ENCODE measurements at regions not wholly inside any gene's neighbourhood (a gene's known extent, or its start where the extent isn't known, plus 50 kb on each side); places are given as distances from the start of the nearest gene placed in this dataset.

- FAIRE-seq = no peak
- H3K4me2 ChIP-seq (ENCODE audit: insufficient read depth, low read length) = no peak overlapping the region
- no peak for TF ChIP-seq ZEB2 (IDR thresholded peaks at IDR 0.05)
- TF ChIP-seq ETV1 (tag; conservative IDR thresholded peaks at IDR 0.05; ENCODE audit: low read depth) = no peak
- TF ChIP-seq FOXA3 (CRISPR knock-in tag; conservative IDR thresholded peaks at IDR 0.05 in 1 of 2, IDR thresholded peaks at IDR 0.05 in 1 of 2) = no peak
- TF ChIP-seq SMARCE1 (IDR thresholded peaks at IDR 0.05) = no peak
- no peak for TF ChIP-seq ASH1L (IDR thresholded peaks at IDR 0.05; ENCODE audit: borderline replicate concordance, low read depth, partially characterized antibody)
- no peak for TF ChIP-seq EP400 (IDR thresholded peaks at IDR 0.05)
- TF ChIP-seq CSDE1 (IDR thresholded peaks at IDR 0.05) = no peak
- TF ChIP-seq HDAC8 (tag; IDR thresholded peaks at IDR 0.05) = no peak
- TF ChIP-seq ZNF592 (IDR thresholded peaks at IDR 0.05) = no peak
- no peak for TF ChIP-seq PRPF4 (IDR thresholded peaks at IDR 0.05; ENCODE audit: insufficient read depth, low read depth, low read length, poor library complexity, severe bottlenecking)
- TF ChIP-seq ZNF740 (CRISPR knock-in tag; IDR thresholded peaks at IDR 0.05) = no peak
- no peak for TF ChIP-seq ZNF740 (tag; IDR thresholded peaks at IDR 0.05)
- no peak for TF ChIP-seq SP2 (IDR thresholded peaks at IDR 0.05; ENCODE audit: extremely low read depth, low read depth, low read length, poor library complexity, severe bottlenecking)
- TF ChIP-seq ZNF224 (CRISPR knock-in tag; IDR thresholded peaks at IDR 0.05) = no peak
- TF ChIP-seq NCOA1 (IDR thresholded peaks at IDR 0.05; ENCODE audit: low read depth) = no peak
- no peak for TF ChIP-seq ZNF124 (CRISPR knock-in tag; IDR thresholded peaks at IDR 0.05)
- no peak for TF ChIP-seq SREBF2 (CRISPR knock-in tag; IDR thresholded peaks at IDR 0.05)
These were observed 196.3 kb downstream of the CSNK1G3 start for GRCh38 chr5:123708074-123708806.

More at GRCh38 chr5:123708074-123708806, 196.3 kb downstream of the CSNK1G3 start:
- no peaks in the 10 kb centered on the region for H3K9me3 ChIP-seq (replicated peaks; ENCODE audit: control insufficient read depth, insufficient read depth, low read depth, low read length)
- WGBS (ENCODE audit: insufficient coverage, low coverage, missing lambda C conversion rate) = 2% methylated on average over 3 of the region's 3 CpGs
- no peak overlapping the region for H3K27ac ChIP-seq (ENCODE audit: extremely low read depth, low read depth, low read length)
- ChIA-PET POLR2A (no interaction called here), CTCF (ENCODE audit: low intra/inter-chr PET ratio) (no interaction called here)
- H3K4me1 ChIP-seq (replicated peaks in 1 of 2; ENCODE audit: control insufficient read depth in 2 of 2, insufficient read depth in 2 of 2, low read length in 2 of 2) = no peaks in the 10 kb centered on the region
- no peak overlapping the region for H2AFZ ChIP-seq (ENCODE audit: low read depth, low read length)
- no TSS peak for BruUV-seq (replicated peaks)
- no peak overlapping the region for H3K9ac ChIP-seq (ENCODE audit: insufficient read depth in 1 of 2, low read depth in 2 of 2, low read length in 2 of 2)
- no peaks in the 10 kb centered on the region for H3K79me2 ChIP-seq (ENCODE audit: control insufficient read depth, insufficient read depth, low read length)
- DNase-seq (ENCODE audit: extremely low read depth in 1 of 4, low spot score in 3 of 4) = no peak
- H3K36me3 ChIP-seq (ENCODE audit: control insufficient read depth, insufficient read depth, low read length) = no peaks in the 10 kb centered on the region
- H3K9me1 ChIP-seq (ENCODE audit: control insufficient read depth, insufficient read depth, low read length) = no peaks in the 10 kb centered on the region
- no peak for ATAC-seq
- no peaks in the 10 kb centered on the region for H4K20me1 ChIP-seq (replicated peaks; ENCODE audit: control insufficient read depth, insufficient read depth, low read length)
- no peak overlapping the region for H3K4me3 ChIP-seq
- no peaks in the 10 kb centered on the region for H3K27me3 ChIP-seq (ENCODE audit: control insufficient read depth in 2 of 2, insufficient read depth in 2 of 2, low read length in 2 of 2)
- in situ Hi-C loops (cut with MboI) (no loop called here), intact Hi-C loops (cut with micrococcal nuclease) (no loop called here)

Data from K562 (cell line).